ENCODE measurements at regions not wholly inside any gene's neighbourhood (a gene's known extent, or its start where the extent isn't known, plus 50 kb on each side); places are given as distances from the start of the nearest gene placed in this dataset.

GRCh38 chr22:47434336-47435203 lies 672.1 kb downstream of the TBC1D22A start:
- no peaks in the 10 kb centered on the region for H4K20me1 ChIP-seq (ENCODE audit: insufficient read depth, low read length)
- no peak overlapping the region for H2AFZ ChIP-seq (ENCODE audit: low read length)
- H3K9me3 ChIP-seq (replicated peaks; ENCODE audit: insufficient read depth, low read length), result no peaks in the 10 kb centered on the region

GRCh38 chr22:47433627-47434026 lies 671.2 kb downstream of the TBC1D22A start:
- Histone ChIP-seq H3K9ac (ENCODE audit: low read length) (no peak overlapping the region), H3K4me2 (ENCODE audit: low read depth, low read length) (no peak overlapping the region), H3K79me2 (ENCODE audit: low read length) (no peaks in the 10 kb centered on the region), H3K4me3 (ENCODE audit: low read length) (no peak overlapping the region), H3K9me3 (replicated peaks; ENCODE audit: insufficient read depth, low read length) (no peaks in the 10 kb centered on the region), H3K27me3 (replicated peaks; ENCODE audit: insufficient read depth, low read length) (no peaks in the 10 kb centered on the region), H3K27ac (ENCODE audit: low read length) (no peak overlapping the region), H3K9me2 (replicated peaks; ENCODE audit: insufficient read depth, low read length) (no peaks in the 10 kb centered on the region), H2AFZ (ENCODE audit: low read length) (no peak overlapping the region), H3K4me1 (ENCODE audit: low read length) (no peaks in the 10 kb centered on the region), H3K36me3 (replicated peaks; ENCODE audit: insufficient read depth, low read length) (no peaks in the 10 kb centered on the region), H3F3A (ENCODE audit: insufficient read depth, low read length) (no peaks in the 10 kb centered on the region), H4K20me1 (ENCODE audit: insufficient read depth, low read length) (no peaks in the 10 kb centered on the region)
- DNase-seq, result no peak
- TF ChIP-seq EZH2phosphoT487 (IDR thresholded peaks at IDR 0.05; ENCODE audit: low read length) (no peak), EZH2 (optimal IDR thresholded peaks at IDR 0.05; ENCODE audit: low read depth, low read length) (no peak)

More at GRCh38 chr22:47434336-47435203, 672.1 kb downstream of the TBC1D22A start:
- no peak overlapping the region for H3K9ac ChIP-seq (ENCODE audit: low read length)
- H3K9me2 ChIP-seq (replicated peaks; ENCODE audit: insufficient read depth, low read length), result no peaks in the 10 kb centered on the region
- no peak overlapping the region for H3K27ac ChIP-seq (ENCODE audit: low read length)
- no peaks in the 10 kb centered on the region for H3K79me2 ChIP-seq (ENCODE audit: low read length)
- H3K27me3 ChIP-seq (replicated peaks; ENCODE audit: insufficient read depth, low read length), result no peaks in the 10 kb centered on the region
- H3F3A ChIP-seq (ENCODE audit: insufficient read depth, low read length), result no peaks in the 10 kb centered on the region
- no peak for DNase-seq
- no peak for TF ChIP-seq EZH2phosphoT487 (IDR thresholded peaks at IDR 0.05; ENCODE audit: low read length)
- no peak for TF ChIP-seq EZH2 (optimal IDR thresholded peaks at IDR 0.05; ENCODE audit: low read depth, low read length)
- no peak overlapping the region for H3K4me3 ChIP-seq (ENCODE audit: low read length)
- no peaks in the 10 kb centered on the region for H3K36me3 ChIP-seq (replicated peaks; ENCODE audit: insufficient read depth, low read length)
- H3K4me2 ChIP-seq (ENCODE audit: low read depth, low read length), result no peak overlapping the region
- no peaks in the 10 kb centered on the region for H3K4me1 ChIP-seq (ENCODE audit: low read length)

GRCh38 chr22:47432683-47433082 lies 670.2 kb downstream of the TBC1D22A start:
- no peak for DNase-seq
- H3K4me3 ChIP-seq (ENCODE audit: low read length), result no peak overlapping the region
- H3K9ac ChIP-seq (ENCODE audit: low read length), result no peak overlapping the region
- no peak overlapping the region for H3K4me2 ChIP-seq (ENCODE audit: low read depth, low read length)
- H3K9me3 ChIP-seq (replicated peaks; ENCODE audit: insufficient read depth, low read length), result no peaks in the 10 kb centered on the region
- no peak for TF ChIP-seq EZH2phosphoT487 (IDR thresholded peaks at IDR 0.05; ENCODE audit: low read length)
- no peak for TF ChIP-seq CTCF (IDR thresholded peaks at IDR 0.05; ENCODE audit: low read length)
- TF ChIP-seq EZH2 (optimal IDR thresholded peaks at IDR 0.05; ENCODE audit: low read depth, low read length), result no peak
- H4K20me1 ChIP-seq (ENCODE audit: insufficient read depth, low read length), result no peaks in the 10 kb centered on the region
- no peaks in the 10 kb centered on the region for H3K36me3 ChIP-seq (replicated peaks; ENCODE audit: insufficient read depth, low read length)
- no peak overlapping the region for H3K27ac ChIP-seq (ENCODE audit: low read length)
- no peaks in the 10 kb centered on the region for H3K79me2 ChIP-seq (ENCODE audit: low read length)
- no peaks in the 10 kb centered on the region for H3F3A ChIP-seq (ENCODE audit: insufficient read depth, low read length)
- H3K9me2 ChIP-seq (replicated peaks; ENCODE audit: insufficient read depth, low read length), result no peaks in the 10 kb centered on the region
- H3K27me3 ChIP-seq (replicated peaks; ENCODE audit: insufficient read depth, low read length), result 0 out of 2 replicates have a peak, but pooled peaks cover 5% of the 10 kb centered on the region
- no peak overlapping the region for H2AFZ ChIP-seq (ENCODE audit: low read length)
- H3K4me1 ChIP-seq (ENCODE audit: low read length), result no peaks in the 10 kb centered on the region

- H4K20me1 ChIP-seq (ENCODE audit: insufficient read depth, low read length), result no peaks in the 10 kb centered on the region
- H3K9me2 ChIP-seq (replicated peaks; ENCODE audit: insufficient read depth, low read length), result no peaks in the 10 kb centered on the region
- H3K9me3 ChIP-seq (replicated peaks; ENCODE audit: insufficient read depth, low read length), result no peaks in the 10 kb centered on the region
- no peak for DNase-seq
- no peak overlapping the region for H2AFZ ChIP-seq (ENCODE audit: low read length)
- H3K36me3 ChIP-seq (replicated peaks; ENCODE audit: insufficient read depth, low read length), result no peaks in the 10 kb centered on the region
- H3K9ac ChIP-seq (ENCODE audit: low read length), result no peak overlapping the region
- H3K4me2 ChIP-seq (ENCODE audit: low read depth, low read length), result no peak overlapping the region
- TF ChIP-seq EZH2 (optimal IDR thresholded peaks at IDR 0.05; ENCODE audit: low read depth, low read length) (no peak), EZH2phosphoT487 (IDR thresholded peaks at IDR 0.05; ENCODE audit: low read length) (no peak), CTCF (IDR thresholded peaks at IDR 0.05; ENCODE audit: low read length) (no peak)
- H3F3A ChIP-seq (ENCODE audit: insufficient read depth, low read length), result no peaks in the 10 kb centered on the region
- H3K27me3 ChIP-seq (replicated peaks; ENCODE audit: insufficient read depth, low read length), result peaks cover 5% of the 10 kb centered on the region; the same call in 1 of the 2 replicates
- no peaks in the 10 kb centered on the region for H3K4me1 ChIP-seq (ENCODE audit: low read length)
- H3K79me2 ChIP-seq (ENCODE audit: low read length), result no peaks in the 10 kb centered on the region
- H3K27ac ChIP-seq (ENCODE audit: low read length), result no peak overlapping the region
- H3K4me3 ChIP-seq (ENCODE audit: low read length), result no peak overlapping the region
Measured at GRCh38 chr22:47423861-47424820, 661.7 kb downstream of the TBC1D22A start.

All from MM.1S (cell line).